ENCODE measurements at regions not wholly inside any gene's neighbourhood (a gene's known extent, or its start where the extent isn't known, plus 50 kb on each side); places are given as distances from the start of the nearest gene placed in this dataset.

GRCh38 chr2:65835975-65836549 is 403.7 kb upstream of the SPRED2 start:
- Histone ChIP-seq H3K27ac (ENCODE audit: insufficient read depth, low read length, poor library complexity, severe bottlenecking) (no peak overlapping the region), H3K9me3 (ENCODE audit: control insufficient read depth in 2 of 2, low read length in 2 of 2) (no peaks in the 10 kb centered on the region), H3K4me1 (ENCODE audit: control insufficient read depth, insufficient read depth, low read length, poor library complexity, severe bottlenecking) (no peaks in the 10 kb centered on the region), H3K27me3 (ENCODE audit: control insufficient read depth, insufficient read depth, low read length) (no peaks in the 10 kb centered on the region), H3K36me3 (ENCODE audit: control insufficient read depth, insufficient read depth, low read length) (no peaks in the 10 kb centered on the region), H3K4me3 (ENCODE audit: low read depth, low read length) (no peak overlapping the region)
- Mint-ChIP-seq H3K4me3 (no peak overlapping the region), H3K27ac (no peak overlapping the region), H3K27me3 (no peaks in the 10 kb centered on the region), H3K4me1 (no peaks in the 10 kb centered on the region), H3K9me3 (peaks cover 0 to 6% (median 1%) of the 10 kb centered on the region in 7 donors), H3K36me3 (no peaks in the 10 kb centered on the region)
- DNase-seq (no peak), ATAC-seq (ENCODE audit: low read depth in 2 of 2) (no peak)

GRCh38 chr2:65834771-65835475 is 402.5 kb upstream of the SPRED2 start:
- no peaks in the 10 kb centered on the region for H3K27me3 ChIP-seq (ENCODE audit: control insufficient read depth, insufficient read depth, low read length)
- ATAC-seq (ENCODE audit: low read depth in 2 of 2) (no peak), DNase-seq (no peak)
- H3K36me3 ChIP-seq (ENCODE audit: control insufficient read depth, insufficient read depth, low read length): no peaks in the 10 kb centered on the region
- Mint-ChIP-seq H3K9me3 (peaks cover 0 to 5% (median 0%) of the 10 kb centered on the region in 7 donors), H3K4me1 (no peaks in the 10 kb centered on the region), H3K36me3 (no peaks in the 10 kb centered on the region), H3K27ac (no peak overlapping the region), H3K27me3 (no peaks in the 10 kb centered on the region), H3K4me3 (no peak overlapping the region)
- no peak overlapping the region for H3K27ac ChIP-seq (ENCODE audit: insufficient read depth, low read length, poor library complexity, severe bottlenecking)
- H3K9me3 ChIP-seq (ENCODE audit: control insufficient read depth in 2 of 2, low read length in 2 of 2): no peaks in the 10 kb centered on the region
- H3K4me1 ChIP-seq (ENCODE audit: control insufficient read depth, insufficient read depth, low read length, poor library complexity, severe bottlenecking): no peaks in the 10 kb centered on the region
- no peak overlapping the region for H3K4me3 ChIP-seq (ENCODE audit: low read depth, low read length)

GRCh38 chr2:65834062-65834461 is 401.7 kb upstream of the SPRED2 start:
- H3K4me3 Mint-ChIP-seq: no peak overlapping the region
- H3K4me1 Mint-ChIP-seq: no peaks in the 10 kb centered on the region
- no peak overlapping the region for H3K27ac Mint-ChIP-seq

GRCh38 chr2:65831509-65831908 is 399.1 kb upstream of the SPRED2 start:
- Mint-ChIP-seq H3K4me3 (no peak overlapping the region), H3K27ac (no peak overlapping the region), H3K27me3 (no peaks in the 10 kb centered on the region), H3K4me1 (no peaks in the 10 kb centered on the region), H3K36me3 (no peaks in the 10 kb centered on the region), H3K9me3 (peaks cover 0 to 5% (median 2%) of the 10 kb centered on the region in 7 donors)
- ATAC-seq (ENCODE audit: low read depth in 2 of 2) (no peak), DNase-seq (no peak)
- H3K27me3 ChIP-seq (ENCODE audit: control insufficient read depth, insufficient read depth, low read length): no peaks in the 10 kb centered on the region
- no peak overlapping the region for H3K27ac ChIP-seq (ENCODE audit: insufficient read depth, low read length, poor library complexity, severe bottlenecking)
- H3K4me1 ChIP-seq (ENCODE audit: control insufficient read depth, insufficient read depth, low read length, poor library complexity, severe bottlenecking): no peaks in the 10 kb centered on the region
- H3K36me3 ChIP-seq (ENCODE audit: control insufficient read depth, insufficient read depth, low read length): no peaks in the 10 kb centered on the region
- H3K9me3 ChIP-seq (ENCODE audit: control insufficient read depth in 2 of 2, low read length in 2 of 2): no peaks in the 10 kb centered on the region
- H3K4me3 ChIP-seq (ENCODE audit: low read depth, low read length): no peak overlapping the region

More at GRCh38 chr2:65834062-65834461, 401.7 kb upstream of the SPRED2 start:
- Mint-ChIP-seq H3K27me3 (no peaks in the 10 kb centered on the region), H3K9me3 (peaks cover 0 to 5% (median 0%) of the 10 kb centered on the region in 7 donors), H3K36me3 (no peaks in the 10 kb centered on the region)
- Histone ChIP-seq H3K9me3 (ENCODE audit: control insufficient read depth in 2 of 2, low read length in 2 of 2) (no peaks in the 10 kb centered on the region), H3K27ac (ENCODE audit: insufficient read depth, low read length, poor library complexity, severe bottlenecking) (no peak overlapping the region), H3K4me1 (ENCODE audit: control insufficient read depth, insufficient read depth, low read length, poor library complexity, severe bottlenecking) (no peaks in the 10 kb centered on the region), H3K27me3 (ENCODE audit: control insufficient read depth, insufficient read depth, low read length) (no peaks in the 10 kb centered on the region), H3K36me3 (ENCODE audit: control insufficient read depth, insufficient read depth, low read length) (no peaks in the 10 kb centered on the region), H3K4me3 (ENCODE audit: low read depth, low read length) (no peak overlapping the region)
- ATAC-seq (ENCODE audit: low read depth in 2 of 2): no peak
- no peak for DNase-seq

GRCh38 chr2:65826567-65826966 is 394.2 kb upstream of the SPRED2 start:
- Histone ChIP-seq H3K27me3 (ENCODE audit: control insufficient read depth, insufficient read depth, low read length) (no peaks in the 10 kb centered on the region), H3K4me3 (ENCODE audit: low read depth, low read length) (no peak overlapping the region), H3K27ac (ENCODE audit: insufficient read depth, low read length, poor library complexity, severe bottlenecking) (no peak overlapping the region), H3K4me1 (ENCODE audit: control insufficient read depth, insufficient read depth, low read length, poor library complexity, severe bottlenecking) (no peaks in the 10 kb centered on the region), H3K9me3 (ENCODE audit: control insufficient read depth in 2 of 2, low read length in 2 of 2) (no peaks in the 10 kb centered on the region), H3K36me3 (ENCODE audit: control insufficient read depth, insufficient read depth, low read length) (no peaks in the 10 kb centered on the region)
- Mint-ChIP-seq H3K27me3 (no peaks in the 10 kb centered on the region), H3K36me3 (no peaks in the 10 kb centered on the region), H3K4me1 (no peaks in the 10 kb centered on the region), H3K4me3 (no peak overlapping the region), H3K9me3 (peaks cover 0 to 4% (median 0%) of the 10 kb centered on the region in 7 donors), H3K27ac (no peak overlapping the region)
- no peak for DNase-seq
- ATAC-seq (ENCODE audit: low read depth in 2 of 2): no peak

GRCh38 chr2:65823511-65823910 is 391.1 kb upstream of the SPRED2 start:
- DNase-seq (no peak), ATAC-seq (ENCODE audit: low read depth in 2 of 2) (no peak)
- H3K27me3 ChIP-seq (ENCODE audit: control insufficient read depth, insufficient read depth, low read length): no peaks in the 10 kb centered on the region
- Mint-ChIP-seq H3K36me3 (no peaks in the 10 kb centered on the region), H3K4me1 (no peaks in the 10 kb centered on the region), H3K27ac (no peak overlapping the region), H3K4me3 (no peak overlapping the region), H3K27me3 (no peaks in the 10 kb centered on the region), H3K9me3 (peaks cover 0 to 5% (median 0%) of the 10 kb centered on the region in 7 donors)
- H3K9me3 ChIP-seq (ENCODE audit: control insufficient read depth in 2 of 2, low read length in 2 of 2): no peaks in the 10 kb centered on the region
- no peaks in the 10 kb centered on the region for H3K36me3 ChIP-seq (ENCODE audit: control insufficient read depth, insufficient read depth, low read length)
- H3K4me1 ChIP-seq (ENCODE audit: control insufficient read depth, insufficient read depth, low read length, poor library complexity, severe bottlenecking): no peaks in the 10 kb centered on the region
- H3K4me3 ChIP-seq (ENCODE audit: low read depth, low read length): no peak overlapping the region
- H3K27ac ChIP-seq (ENCODE audit: insufficient read depth, low read length, poor library complexity, severe bottlenecking): no peak overlapping the region

- no peak overlapping the region for H3K4me3 Mint-ChIP-seq
- H3K9me3 Mint-ChIP-seq: peaks cover 0 to 1% (median 0%) of the 10 kb centered on the region in 7 donors
- no peaks in the 10 kb centered on the region for H3K9me3 ChIP-seq (ENCODE audit: control insufficient read depth in 2 of 2, low read length in 2 of 2)
- H3K27ac Mint-ChIP-seq: no peak overlapping the region
- no peak overlapping the region for H3K4me3 ChIP-seq (ENCODE audit: low read depth, low read length)
- H3K4me1 Mint-ChIP-seq: no peaks in the 10 kb centered on the region
- H3K36me3 Mint-ChIP-seq: no peaks in the 10 kb centered on the region
- no peaks in the 10 kb centered on the region for H3K36me3 ChIP-seq (ENCODE audit: control insufficient read depth, insufficient read depth, low read length)
- H3K27me3 Mint-ChIP-seq: no peaks in the 10 kb centered on the region
- H3K27me3 ChIP-seq (ENCODE audit: control insufficient read depth, insufficient read depth, low read length): no peaks in the 10 kb centered on the region
- no peak for DNase-seq
- H3K4me1 ChIP-seq (ENCODE audit: control insufficient read depth, insufficient read depth, low read length, poor library complexity, severe bottlenecking): no peaks in the 10 kb centered on the region
- no peak for ATAC-seq (ENCODE audit: low read depth in 2 of 2)
- no peak overlapping the region for H3K27ac ChIP-seq (ENCODE audit: insufficient read depth, low read length, poor library complexity, severe bottlenecking)
These were observed 388.1 kb upstream of the SPRED2 start for GRCh38 chr2:65820454-65820853.

- Mint-ChIP-seq H3K4me1 (no peaks in the 10 kb centered on the region), H3K4me3 (no peak overlapping the region), H3K9me3 (peaks cover 0 to 1% (median 0%) of the 10 kb centered on the region in 7 donors), H3K27me3 (no peaks in the 10 kb centered on the region), H3K36me3 (no peaks in the 10 kb centered on the region), H3K27ac (no peak overlapping the region)
- no peak overlapping the region for H3K4me3 ChIP-seq (ENCODE audit: low read depth, low read length)
- no peaks in the 10 kb centered on the region for H3K4me1 ChIP-seq (ENCODE audit: control insufficient read depth, insufficient read depth, low read length, poor library complexity, severe bottlenecking)
- no peaks in the 10 kb centered on the region for H3K36me3 ChIP-seq (ENCODE audit: control insufficient read depth, insufficient read depth, low read length)
- H3K27me3 ChIP-seq (ENCODE audit: control insufficient read depth, insufficient read depth, low read length): no peaks in the 10 kb centered on the region
- DNase-seq (no peak), ATAC-seq (ENCODE audit: low read depth in 2 of 2) (no peak)
- no peak overlapping the region for H3K27ac ChIP-seq (ENCODE audit: insufficient read depth, low read length, poor library complexity, severe bottlenecking)
- no peaks in the 10 kb centered on the region for H3K9me3 ChIP-seq (ENCODE audit: control insufficient read depth in 2 of 2, low read length in 2 of 2)
These were observed 387.6 kb upstream of the SPRED2 start for GRCh38 chr2:65819963-65820362.
